ENCODE measurements at regions not wholly inside any gene's neighbourhood (a gene's known extent, or its start where the extent isn't known, plus 50 kb on each side); places are given as distances from the start of the nearest gene placed in this dataset.

DNA sequence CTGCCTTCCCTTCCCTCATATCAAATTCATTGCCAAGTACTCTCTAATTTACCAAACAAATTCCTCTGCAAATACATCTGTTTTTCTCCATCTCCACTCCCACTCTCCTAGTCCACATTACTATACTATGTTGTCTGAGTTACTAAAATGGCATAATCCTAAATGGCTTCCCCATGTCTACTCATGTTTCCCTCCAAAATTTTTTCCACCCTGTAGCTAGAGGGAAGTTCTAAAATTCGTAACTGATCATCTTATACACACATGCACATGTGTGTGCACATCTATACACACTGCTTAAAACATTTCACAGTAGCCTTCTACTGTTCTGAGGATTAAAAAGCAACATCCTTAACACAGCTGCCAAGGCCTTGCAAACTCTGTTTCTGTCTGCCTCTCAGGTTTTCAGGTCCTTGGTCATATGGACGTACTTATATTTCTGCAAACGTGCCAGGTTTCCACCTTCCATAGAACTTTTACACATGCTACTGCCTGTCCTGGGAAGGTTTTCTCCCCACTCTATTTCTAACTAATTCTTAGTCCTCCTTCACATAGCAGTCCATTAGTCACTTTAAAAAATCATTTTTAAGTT, 140.6 kb downstream of the LURAP1L start:
- TF ChIP-seq NFIC (IDR thresholded peaks at IDR 0.05) = no peak
- no peak for TF ChIP-seq CEBPB (IDR thresholded peaks at IDR 0.05)
- no peak for TF ChIP-seq RAD21 (IDR thresholded peaks at IDR 0.05; ENCODE audit: low read depth)
- TF ChIP-seq EP300 (IDR thresholded peaks at IDR 0.05; ENCODE audit: borderline replicate concordance) = no peak
- TF ChIP-seq CREB1 (IDR thresholded peaks at IDR 0.05; ENCODE audit: low read depth) = no peak
- TF ChIP-seq, protein P1, sequence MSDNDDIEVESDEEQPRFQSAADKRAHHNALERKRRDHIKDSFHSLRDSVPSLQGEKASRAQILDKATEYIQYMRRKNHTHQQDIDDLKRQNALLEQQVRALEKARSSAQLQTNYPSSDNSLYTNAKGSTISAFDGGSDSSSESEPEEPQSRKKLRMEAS (IDR thresholded peaks at IDR 0.05) = no peak
- no peak for TF ChIP-seq TEAD4 (IDR thresholded peaks at IDR 0.05)
- TF ChIP-seq, protein P2, sequence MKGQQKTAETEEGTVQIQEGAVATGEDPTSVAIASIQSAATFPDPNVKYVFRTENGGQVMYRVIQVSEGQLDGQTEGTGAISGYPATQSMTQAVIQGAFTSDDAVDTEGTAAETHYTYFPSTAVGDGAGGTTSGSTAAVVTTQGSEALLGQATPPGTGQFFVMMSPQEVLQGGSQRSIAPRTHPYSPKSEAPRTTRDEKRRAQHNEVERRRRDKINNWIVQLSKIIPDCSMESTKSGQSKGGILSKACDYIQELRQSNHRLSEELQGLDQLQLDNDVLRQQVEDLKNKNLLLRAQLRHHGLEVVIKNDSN (IDR thresholded peaks at IDR 0.05) = no peak
- TF ChIP-seq, protein P3, sequence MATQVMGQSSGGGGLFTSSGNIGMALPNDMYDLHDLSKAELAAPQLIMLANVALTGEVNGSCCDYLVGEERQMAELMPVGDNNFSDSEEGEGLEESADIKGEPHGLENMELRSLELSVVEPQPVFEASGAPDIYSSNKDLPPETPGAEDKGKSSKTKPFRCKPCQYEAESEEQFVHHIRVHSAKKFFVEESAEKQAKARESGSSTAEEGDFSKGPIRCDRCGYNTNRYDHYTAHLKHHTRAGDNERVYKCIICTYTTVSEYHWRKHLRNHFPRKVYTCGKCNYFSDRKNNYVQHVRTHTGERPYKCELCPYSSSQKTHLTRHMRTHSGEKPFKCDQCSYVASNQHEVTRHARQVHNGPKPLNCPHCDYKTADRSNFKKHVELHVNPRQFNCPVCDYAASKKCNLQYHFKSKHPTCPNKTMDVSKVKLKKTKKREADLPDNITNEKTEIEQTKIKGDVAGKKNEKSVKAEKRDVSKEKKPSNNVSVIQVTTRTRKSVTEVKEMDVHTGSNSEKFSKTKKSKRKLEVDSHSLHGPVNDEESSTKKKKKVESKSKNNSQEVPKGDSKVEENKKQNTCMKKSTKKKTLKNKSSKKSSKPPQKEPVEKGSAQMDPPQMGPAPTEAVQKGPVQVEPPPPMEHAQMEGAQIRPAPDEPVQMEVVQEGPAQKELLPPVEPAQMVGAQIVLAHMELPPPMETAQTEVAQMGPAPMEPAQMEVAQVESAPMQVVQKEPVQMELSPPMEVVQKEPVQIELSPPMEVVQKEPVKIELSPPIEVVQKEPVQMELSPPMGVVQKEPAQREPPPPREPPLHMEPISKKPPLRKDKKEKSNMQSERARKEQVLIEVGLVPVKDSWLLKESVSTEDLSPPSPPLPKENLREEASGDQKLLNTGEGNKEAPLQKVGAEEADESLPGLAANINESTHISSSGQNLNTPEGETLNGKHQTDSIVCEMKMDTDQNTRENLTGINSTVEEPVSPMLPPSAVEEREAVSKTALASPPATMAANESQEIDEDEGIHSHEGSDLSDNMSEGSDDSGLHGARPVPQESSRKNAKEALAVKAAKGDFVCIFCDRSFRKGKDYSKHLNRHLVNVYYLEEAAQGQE (IDR thresholded peaks at IDR 0.05; ENCODE audit: low read depth) = no peak
- no peak for TF ChIP-seq FOXM1 (IDR thresholded peaks at IDR 0.05; ENCODE audit: borderline replicate concordance, low read depth)
- TF ChIP-seq YY1 (IDR thresholded peaks at IDR 0.05; ENCODE audit: low read depth) = no peak

DNA sequence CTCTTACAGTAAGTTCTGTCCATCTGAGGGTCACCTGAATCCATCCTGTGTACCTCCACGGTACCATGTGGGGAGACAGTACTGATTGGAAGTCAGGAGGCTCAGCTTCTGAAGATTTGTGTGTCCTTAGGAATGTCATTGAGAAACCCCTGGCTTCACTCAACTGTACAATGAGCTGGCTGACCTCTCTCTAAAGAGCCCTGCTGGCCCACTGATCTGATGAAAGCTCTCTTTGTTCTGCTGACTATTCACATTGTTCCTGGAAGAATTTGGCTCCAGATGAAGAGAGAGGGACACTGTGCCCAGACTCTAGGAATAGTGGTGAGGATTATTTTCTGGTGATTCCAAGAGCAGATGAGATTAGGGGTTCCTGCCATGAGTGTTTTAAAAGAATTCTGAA, 141.2 kb downstream of the LURAP1L start:
- TF ChIP-seq CEBPB (IDR thresholded peaks at IDR 0.05) (0 out of 2 replicates have a peak, but pooled peaks have one; percentile 6), TEAD4 (IDR thresholded peaks at IDR 0.05) (no peak)

DNA sequence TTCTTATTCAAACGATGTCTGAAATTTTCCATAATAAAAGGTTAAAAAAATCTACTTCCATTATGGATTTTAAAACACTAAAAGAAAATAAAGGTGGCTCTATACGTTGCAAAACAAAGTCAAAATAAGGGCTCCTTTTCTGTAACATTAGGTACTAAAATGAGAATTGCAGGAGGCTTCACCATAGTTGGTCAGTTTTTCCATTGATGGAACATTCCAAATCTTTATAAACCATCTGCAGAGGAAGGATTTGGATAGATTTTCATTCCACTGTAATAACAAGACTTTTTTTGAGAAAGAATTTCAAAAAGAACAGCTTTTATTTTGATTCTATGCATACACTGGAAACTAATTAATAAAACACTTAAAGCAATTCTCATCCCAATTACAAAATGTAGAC, 145.6 kb downstream of the LURAP1L start:
- TF ChIP-seq, protein P1 (IDR thresholded peaks at IDR 0.05) = no peak
- no peak for TF ChIP-seq TEAD4 (IDR thresholded peaks at IDR 0.05)
- TF ChIP-seq ZBTB7A (IDR thresholded peaks at IDR 0.05; ENCODE audit: low read depth) = no peak
- no peak for TF ChIP-seq CREB1 (IDR thresholded peaks at IDR 0.05; ENCODE audit: low read depth)
- TF ChIP-seq YY1 (IDR thresholded peaks at IDR 0.05; ENCODE audit: low read depth) = no peak

DNA sequence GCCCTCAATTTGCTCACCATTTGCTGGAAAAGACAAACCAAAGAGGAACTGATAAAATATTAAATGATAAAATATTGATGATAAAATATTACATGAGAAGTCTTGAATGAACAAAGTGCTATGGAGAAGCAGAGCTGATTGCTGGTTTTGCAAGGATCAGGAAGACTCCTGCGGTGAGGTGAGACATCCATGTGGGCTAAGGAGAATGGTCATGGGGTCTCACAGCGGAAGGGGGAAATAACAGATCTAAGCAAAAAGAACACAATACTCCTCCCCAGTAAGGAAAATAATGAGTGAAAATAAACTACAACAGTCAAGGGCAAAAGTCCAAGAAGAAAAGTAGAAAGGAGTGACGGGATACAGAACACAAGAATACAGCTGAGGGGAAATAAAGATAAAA, 146.8 kb downstream of the LURAP1L start:
- TF ChIP-seq YY1 (IDR thresholded peaks at IDR 0.05; ENCODE audit: low read depth) = no peak
- TF ChIP-seq ZBTB7A (IDR thresholded peaks at IDR 0.05; ENCODE audit: low read depth) = no peak
- TF ChIP-seq EGR1 (IDR thresholded peaks at IDR 0.05) = no peak
- TF ChIP-seq, protein P1 (IDR thresholded peaks at IDR 0.05) = no peak
- TF ChIP-seq CREB1 (IDR thresholded peaks at IDR 0.05; ENCODE audit: low read depth) = no peak
- TF ChIP-seq FOXM1 (IDR thresholded peaks at IDR 0.05; ENCODE audit: borderline replicate concordance, low read depth) = no peak
- TF ChIP-seq TAF1 (IDR thresholded peaks at IDR 0.05; ENCODE audit: low read depth) = no peak
- TF ChIP-seq, protein P3 (IDR thresholded peaks at IDR 0.05; ENCODE audit: low read depth) = no peak
- TF ChIP-seq RAD21 (IDR thresholded peaks at IDR 0.05; ENCODE audit: low read depth) = no peak
- TF ChIP-seq CEBPB (IDR thresholded peaks at IDR 0.05) = no peak
- TF ChIP-seq NFIC (IDR thresholded peaks at IDR 0.05) = no peak
- no peak for TF ChIP-seq EP300 (IDR thresholded peaks at IDR 0.05; ENCODE audit: borderline replicate concordance)
- TF ChIP-seq, protein P2 (IDR thresholded peaks at IDR 0.05) = no peak
- no peak for TF ChIP-seq TCF12 (IDR thresholded peaks at IDR 0.05; ENCODE audit: low read depth)
- TF ChIP-seq TEAD4 (IDR thresholded peaks at IDR 0.05) = no peak

DNA sequence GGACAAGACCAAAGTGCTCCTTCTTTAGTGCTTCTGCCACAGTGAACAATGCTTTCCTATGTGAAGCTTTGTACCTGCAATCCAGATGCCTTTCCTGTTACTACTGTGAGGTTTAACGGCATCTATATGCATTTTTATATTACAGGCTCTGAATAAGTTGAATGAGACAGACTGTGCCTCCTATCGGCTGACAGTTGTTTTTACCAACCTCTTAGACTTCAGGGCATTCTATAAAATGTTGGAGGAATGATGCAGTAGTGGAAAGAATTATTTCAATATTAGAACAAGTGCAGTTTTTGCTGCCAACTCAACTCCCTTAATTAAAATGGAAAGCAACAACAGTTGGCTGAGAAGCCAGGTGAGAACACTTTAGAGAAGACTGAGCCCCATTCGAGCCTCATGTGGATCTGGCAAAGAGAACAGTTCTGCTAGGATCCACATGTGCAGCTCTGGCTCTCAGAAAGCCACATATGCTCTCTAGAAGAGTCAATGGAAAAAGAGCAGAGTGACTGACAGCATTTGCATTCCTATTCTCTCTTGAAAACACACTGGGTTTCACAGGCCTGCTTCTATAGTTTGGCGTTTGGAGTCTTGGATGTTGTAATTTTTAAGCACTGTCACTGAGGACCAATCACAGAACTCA, 147.5 kb downstream of the LURAP1L start:
- no peak for TF ChIP-seq FOXM1 (IDR thresholded peaks at IDR 0.05; ENCODE audit: borderline replicate concordance, low read depth)

DNA sequence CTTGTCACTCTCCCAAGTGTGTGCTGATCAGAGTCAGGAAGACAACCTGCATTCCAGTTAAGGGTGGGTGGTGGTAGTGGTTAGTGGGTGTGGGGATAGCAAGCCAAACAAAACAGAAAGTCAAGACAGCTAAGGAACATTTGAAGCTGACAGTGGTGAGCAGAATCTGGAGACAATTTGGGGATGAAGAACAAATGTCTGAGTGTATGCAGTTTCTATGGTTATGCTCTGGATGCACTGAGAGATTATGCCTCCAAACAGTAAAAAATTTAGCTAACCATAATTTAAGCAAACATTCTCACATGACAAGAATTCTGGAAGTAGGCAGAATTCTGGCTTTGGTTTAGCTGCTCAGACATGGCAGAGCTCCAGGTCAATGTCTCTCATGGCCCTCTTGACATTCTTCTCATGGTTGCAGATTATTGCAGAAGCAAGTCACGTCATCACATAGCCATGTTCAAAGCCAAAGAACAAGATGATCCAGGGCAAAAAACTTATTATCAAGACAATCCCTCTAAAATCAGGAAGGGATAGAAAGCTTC, 148.7 kb downstream of the LURAP1L start:
- TF ChIP-seq TAF1 (IDR thresholded peaks at IDR 0.05; ENCODE audit: low read depth) (no peak), FOXM1 (IDR thresholded peaks at IDR 0.05; ENCODE audit: borderline replicate concordance, low read depth) (no peak), CREB1 (IDR thresholded peaks at IDR 0.05; ENCODE audit: low read depth) (no peak)
- TF ChIP-seq, protein P3 (IDR thresholded peaks at IDR 0.05; ENCODE audit: low read depth) = no peak

Data from Ishikawa (cell line).